Natural killer cell treated with Interleukin-12 subunit alpha and Interleukin-12 subunit beta and Interleukin-15 and Interleukin-18, amount 100 ng/mL, for 72 hours (primary cell): ENCODE measurements at regions not wholly inside any gene's neighbourhood (a gene's known extent, or its start where the extent isn't known, plus 50 kb on each side); places are given as distances from the start of the nearest gene placed in this dataset.

ENCODE experiments used
- ATAC-seq, 2 donors: fragments of 150-1000 bp; cut with Tn5 transposase in 1 of 2; sonication (Bioruptor Pico), chemical (Tn5 transposase) in 1 of 2; 2 replicates each; pipeline ENCODE4 v1.10.0; 2021
- DNase-seq: peaks from one replicate; pipeline ENCODE4 v3.0.0; 2022; ENCODE audit warnings: low spot score
- H3K27ac Mint-ChIP-seq, 2 donors: 1 replicate in 1 of 2; 2 replicates in 1 of 2; pipeline ENCODE4 v1.8.0; 2022; ENCODE audit warnings: mixed read lengths in 2 of 2, mild to moderate bottlenecking in 1 of 2, moderate library complexity in 1 of 2
- H3K27me3 Mint-ChIP-seq, 2 donors: 1 replicate in 1 of 2; 2 replicates in 1 of 2; pipeline ENCODE4 v1.8.0; 2022; ENCODE audit warnings: mixed read lengths in 2 of 2
- H3K36me3 Mint-ChIP-seq: one replicate; pipeline ENCODE4 v1.8.0; 2022; ENCODE audit warnings: mixed read lengths
- H3K4me1 Mint-ChIP-seq, 2 donors: 1 replicate in 1 of 2; 2 replicates in 1 of 2; pipeline ENCODE4 v1.8.0; 2022; ENCODE audit warnings: low read depth in 2 of 2, mixed read lengths in 2 of 2, mild to moderate bottlenecking in 1 of 2
- H3K4me3 Mint-ChIP-seq: one replicate; pipeline ENCODE4 v1.8.0; 2022; ENCODE audit warnings: mixed read lengths
- H3K9me3 Mint-ChIP-seq: 2 replicates; pipeline ENCODE4 v1.8.0; 2022; ENCODE audit warnings: mixed read lengths

DNA sequence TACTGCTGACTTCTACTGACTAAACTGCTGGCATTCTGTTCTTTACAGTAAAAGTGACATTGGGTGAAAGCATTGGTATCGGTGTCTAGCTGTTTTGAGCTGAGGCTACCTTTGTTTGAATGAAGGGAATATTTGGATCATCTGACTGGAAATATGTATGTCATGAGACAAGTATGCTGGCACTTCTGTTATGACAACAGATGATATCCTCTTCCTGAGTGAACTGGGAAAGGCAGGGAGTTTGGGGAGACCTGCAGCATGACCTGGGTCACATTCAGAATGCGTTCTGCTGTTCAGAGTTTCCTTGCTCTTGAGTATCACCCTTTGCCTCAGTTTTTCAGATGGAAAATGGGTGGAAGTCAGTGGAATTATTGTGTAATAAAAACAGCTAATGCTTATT, 81.8 kb downstream of the PLCE1 start:
- Mint-ChIP-seq H3K27me3 (peaks cover 5 to 20% of the 10 kb centered on the region in 2 donors), H3K36me3 (no peaks in the 10 kb centered on the region), H3K4me3 (no peak overlapping the region), H3K9me3 (peaks cover 4% of the 10 kb centered on the region), H3K27ac (no peak overlapping the region), H3K4me1 (no peaks in the 10 kb centered on the region)
- ATAC-seq: no peak
- no peak for DNase-seq

DNA sequence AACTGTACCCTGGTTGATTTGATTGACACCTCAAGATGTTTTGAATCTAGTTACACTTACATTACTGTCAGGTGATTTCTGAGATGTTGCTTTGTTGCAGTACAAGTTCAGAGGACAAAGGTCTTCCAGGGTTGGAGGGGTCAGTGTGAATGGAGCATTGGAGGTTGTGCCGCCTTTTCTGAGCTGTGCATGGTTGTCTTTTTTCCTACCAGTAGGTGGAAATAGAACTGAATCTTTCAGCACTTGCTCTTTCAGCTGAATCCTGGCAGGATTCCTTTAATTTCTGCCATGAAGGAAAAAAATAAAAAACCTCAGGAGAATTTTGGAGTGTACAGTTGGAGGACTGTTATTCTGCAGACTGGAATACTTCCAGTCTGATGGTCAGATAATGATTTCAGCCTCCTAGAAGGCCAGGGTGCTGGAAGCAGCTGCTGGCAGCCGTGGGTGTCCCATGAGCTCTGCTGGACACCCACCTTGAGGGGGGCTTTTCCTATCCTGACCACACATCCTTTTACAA, 82.7 kb downstream of the PLCE1 start:
- Mint-ChIP-seq H3K9me3 (peaks cover 4% of the 10 kb centered on the region), H3K4me1 (no peaks in the 10 kb centered on the region), H3K4me3 (no peak overlapping the region)

GRCh38 chr10:94077042-94077441, 83.3 kb downstream of the PLCE1 start:
- ATAC-seq (no peak), DNase-seq (no peak)
- Mint-ChIP-seq H3K9me3 (peaks cover 4% of the 10 kb centered on the region), H3K27me3 (peaks cover 5 to 14% of the 10 kb centered on the region in 2 donors), H3K4me1 (no peaks in the 10 kb centered on the region), H3K4me3 (no peak overlapping the region), H3K36me3 (no peaks in the 10 kb centered on the region), H3K27ac (no peak overlapping the region)

More for the DNA sequence above, 82.7 kb downstream of the PLCE1 start:
- Mint-ChIP-seq H3K36me3 (no peaks in the 10 kb centered on the region), H3K27ac (no peak overlapping the region), H3K27me3 (peaks cover 5 to 20% of the 10 kb centered on the region in 2 donors)
- ATAC-seq (no peak), DNase-seq (no peak)

DNA sequence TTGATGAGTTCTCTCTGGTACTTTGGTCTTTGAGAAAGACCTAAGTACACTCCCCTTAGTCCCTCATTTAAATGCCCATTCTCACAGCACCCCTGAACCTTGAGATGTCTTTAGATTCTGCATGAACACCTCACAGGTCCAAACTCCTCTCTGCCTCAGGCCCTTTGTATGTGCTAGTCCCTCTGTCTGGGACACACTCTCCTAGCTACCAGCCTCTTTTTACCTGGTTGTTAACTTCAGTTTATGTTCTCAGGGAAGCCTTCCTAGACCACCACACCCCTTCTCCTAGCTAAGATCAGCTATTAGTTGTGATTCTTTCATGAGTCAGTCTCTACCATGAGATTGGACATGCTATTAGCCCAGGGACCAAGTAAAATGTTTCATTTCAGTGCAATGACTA, 86.4 kb downstream of the PLCE1 start:
- ATAC-seq (no peak), DNase-seq (no peak)
- H3K27me3 Mint-ChIP-seq: peaks cover 3 to 6% of the 10 kb centered on the region in 2 donors
- H3K4me3 Mint-ChIP-seq: no peak overlapping the region
- H3K27ac Mint-ChIP-seq: no peak overlapping the region
- no peaks in the 10 kb centered on the region for H3K4me1 Mint-ChIP-seq
- H3K9me3 Mint-ChIP-seq: peaks cover 1% of the 10 kb centered on the region
- H3K36me3 Mint-ChIP-seq: no peaks in the 10 kb centered on the region

DNA sequence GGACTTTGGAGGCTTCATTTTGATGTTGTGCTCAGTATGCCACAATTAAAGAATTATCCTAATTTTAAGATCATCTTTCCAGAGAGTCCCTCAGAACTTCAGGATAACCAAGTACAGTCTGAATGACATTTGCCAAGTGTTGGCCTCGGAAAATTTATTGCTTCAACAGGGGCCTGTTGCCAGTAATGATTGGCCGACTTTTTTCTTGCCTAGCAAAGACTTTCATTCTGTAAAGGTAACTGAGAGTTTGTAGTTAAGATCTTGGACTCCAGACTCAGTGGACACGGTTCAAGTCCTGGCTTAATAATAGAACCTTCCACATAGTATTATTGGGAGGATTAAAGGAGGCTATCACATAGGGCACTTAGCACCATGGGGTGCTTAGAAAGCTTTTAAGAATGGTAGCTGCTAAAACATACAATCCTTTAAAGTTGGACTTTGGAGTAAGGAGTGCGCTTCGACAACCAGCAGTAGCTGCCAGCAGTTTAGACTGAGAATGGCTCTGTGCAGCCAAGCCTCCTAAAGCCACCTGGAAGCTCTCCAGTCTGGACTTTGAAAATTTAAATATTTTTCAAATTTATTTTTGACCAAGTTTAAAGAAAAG, 90.0 kb downstream of the PLCE1 start:
- ATAC-seq: no peak

DNA sequence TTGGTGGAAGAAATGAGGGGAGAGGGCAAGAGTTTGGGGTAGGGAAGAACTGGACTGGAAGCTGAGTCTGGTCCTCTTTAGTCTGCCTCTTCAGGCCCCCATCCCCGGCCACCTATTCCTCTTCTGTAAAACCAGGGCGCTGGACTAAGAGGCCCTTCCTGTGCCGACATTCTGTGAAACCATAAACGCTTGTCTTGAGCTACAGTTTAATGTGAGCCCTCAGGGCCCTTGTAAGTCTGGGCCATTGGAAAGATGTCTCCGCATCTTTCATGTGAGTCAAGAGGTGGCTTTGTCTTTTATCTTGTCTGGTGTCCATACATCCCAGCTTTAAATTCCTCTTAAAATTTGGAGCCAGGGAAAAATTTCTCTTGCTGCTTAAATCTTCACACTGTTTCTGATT, 90.6 kb downstream of the PLCE1 start:
- no peak for ATAC-seq
- Mint-ChIP-seq H3K36me3 (no peaks in the 10 kb centered on the region), H3K27me3 (peaks cover 3 to 6% of the 10 kb centered on the region in 2 donors), H3K9me3 (no peaks in the 10 kb centered on the region), H3K27ac (no peak overlapping the region), H3K4me3 (no peak overlapping the region), H3K4me1 (no peaks in the 10 kb centered on the region)
- DNase-seq: no peak

More for the DNA sequence above, 90.0 kb downstream of the PLCE1 start:
- no peak overlapping the region for H3K4me3 Mint-ChIP-seq
- peaks cover 3 to 6% of the 10 kb centered on the region in 2 donors for H3K27me3 Mint-ChIP-seq
- no peaks in the 10 kb centered on the region for H3K36me3 Mint-ChIP-seq
- no peaks in the 10 kb centered on the region for H3K4me1 Mint-ChIP-seq
- H3K27ac Mint-ChIP-seq: no peak overlapping the region
- no peaks in the 10 kb centered on the region for H3K9me3 Mint-ChIP-seq
- no peak for DNase-seq

- no peak overlapping the region for H3K4me3 Mint-ChIP-seq
- peaks cover 0 to 4% of the 10 kb centered on the region in 2 donors for H3K27me3 Mint-ChIP-seq
- ATAC-seq (no peak), DNase-seq (no peak)
- no peaks in the 10 kb centered on the region for H3K36me3 Mint-ChIP-seq
- no peaks in the 10 kb centered on the region for H3K4me1 Mint-ChIP-seq
- no peaks in the 10 kb centered on the region for H3K9me3 Mint-ChIP-seq
- no peak overlapping the region for H3K27ac Mint-ChIP-seq
Measured at GRCh38 chr10:94085288-94085687, 91.6 kb downstream of the PLCE1 start.

- Mint-ChIP-seq H3K27me3 (peaks cover 0 to 7% of the 10 kb centered on the region in 2 donors), H3K4me3 (no peak overlapping the region), H3K27ac (no peak overlapping the region), H3K36me3 (no peaks in the 10 kb centered on the region), H3K9me3 (no peaks in the 10 kb centered on the region), H3K4me1 (no peaks in the 10 kb centered on the region)
- DNase-seq (no peak), ATAC-seq (no peak)
Measured at GRCh38 chr10:94085766-94086437, 92.2 kb downstream of the PLCE1 start.

DNA sequence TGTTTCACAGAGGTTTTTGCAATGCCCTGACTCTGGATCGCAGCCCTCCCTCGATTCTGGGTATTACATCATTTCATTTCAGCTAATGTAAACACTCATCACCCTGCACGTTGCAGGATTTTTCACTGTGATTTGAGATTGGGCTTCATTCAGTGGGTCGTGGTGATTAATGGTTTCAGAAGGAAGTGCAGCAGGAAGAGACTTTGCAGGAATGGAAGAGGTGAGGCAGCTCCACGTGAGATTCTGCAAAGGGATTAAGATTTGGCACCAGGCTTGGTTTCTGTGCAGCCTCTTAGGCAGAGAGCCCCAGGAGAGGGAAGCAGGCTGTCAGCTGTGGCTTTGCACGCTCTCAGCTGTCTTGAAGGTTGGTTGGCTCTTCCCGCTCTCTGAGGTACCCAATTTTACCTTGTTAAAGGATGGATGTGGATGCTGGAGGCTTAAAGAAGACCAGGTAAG, 95.2 kb downstream of the PLCE1 start:
- no peaks in the 10 kb centered on the region for H3K36me3 Mint-ChIP-seq
- peaks cover 4 to 7% of the 10 kb centered on the region in 2 donors for H3K27me3 Mint-ChIP-seq
- no peak for DNase-seq
- no peaks in the 10 kb centered on the region for H3K9me3 Mint-ChIP-seq
- no peaks in the 10 kb centered on the region for H3K4me1 Mint-ChIP-seq
- ATAC-seq: no peak
- H3K27ac Mint-ChIP-seq: no peak overlapping the region
- H3K4me3 Mint-ChIP-seq: no peak overlapping the region

DNA sequence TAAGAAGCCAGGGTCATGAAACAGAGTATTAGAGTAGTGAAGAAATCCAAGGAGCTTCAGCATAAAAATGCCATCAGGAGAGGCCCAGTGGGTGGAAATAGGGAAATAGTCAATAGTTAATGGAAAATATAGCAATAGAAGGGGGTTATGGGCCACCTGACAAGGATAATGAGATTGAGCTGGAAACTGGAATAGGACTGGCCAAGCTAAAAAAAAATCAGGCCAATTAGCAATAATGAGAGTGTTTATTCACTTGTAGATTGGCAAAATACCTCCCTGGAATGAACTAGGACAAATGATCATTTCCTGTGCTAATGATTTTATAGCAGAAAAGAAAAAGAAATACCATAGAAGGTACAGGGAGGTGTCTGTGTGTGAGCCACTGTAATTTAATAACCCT, 97.9 kb downstream of the PLCE1 start:
- no peak overlapping the region for H3K27ac Mint-ChIP-seq
- H3K27me3 Mint-ChIP-seq: peaks cover 4 to 7% of the 10 kb centered on the region in 2 donors
- no peaks in the 10 kb centered on the region for H3K4me1 Mint-ChIP-seq
- ATAC-seq: no peak
- H3K4me3 Mint-ChIP-seq: no peak overlapping the region
- no peaks in the 10 kb centered on the region for H3K9me3 Mint-ChIP-seq
- H3K36me3 Mint-ChIP-seq: no peaks in the 10 kb centered on the region
- DNase-seq: no peak

- no peak overlapping the region for H3K27ac Mint-ChIP-seq
- H3K4me3 Mint-ChIP-seq: no peak overlapping the region
- ATAC-seq (no peak), DNase-seq (no peak)
- no peaks in the 10 kb centered on the region for H3K4me1 Mint-ChIP-seq
- H3K9me3 Mint-ChIP-seq: no peaks in the 10 kb centered on the region
- H3K36me3 Mint-ChIP-seq: no peaks in the 10 kb centered on the region
- peaks cover 4 to 7% of the 10 kb centered on the region in 2 donors for H3K27me3 Mint-ChIP-seq
Measured at GRCh38 chr10:94092848-94093247, 99.1 kb downstream of the PLCE1 start.

- no peaks in the 10 kb centered on the region for H3K4me1 Mint-ChIP-seq
- H3K4me3 Mint-ChIP-seq: no peak overlapping the region
- no peak overlapping the region for H3K27ac Mint-ChIP-seq
- H3K27me3 Mint-ChIP-seq: peaks cover 4 to 8% of the 10 kb centered on the region in 2 donors
- no peaks in the 10 kb centered on the region for H3K36me3 Mint-ChIP-seq
- no peaks in the 10 kb centered on the region for H3K9me3 Mint-ChIP-seq
- ATAC-seq (no peak), DNase-seq (no peak)
Measured at GRCh38 chr10:94093286-94093905, 99.7 kb downstream of the PLCE1 start.

DNA sequence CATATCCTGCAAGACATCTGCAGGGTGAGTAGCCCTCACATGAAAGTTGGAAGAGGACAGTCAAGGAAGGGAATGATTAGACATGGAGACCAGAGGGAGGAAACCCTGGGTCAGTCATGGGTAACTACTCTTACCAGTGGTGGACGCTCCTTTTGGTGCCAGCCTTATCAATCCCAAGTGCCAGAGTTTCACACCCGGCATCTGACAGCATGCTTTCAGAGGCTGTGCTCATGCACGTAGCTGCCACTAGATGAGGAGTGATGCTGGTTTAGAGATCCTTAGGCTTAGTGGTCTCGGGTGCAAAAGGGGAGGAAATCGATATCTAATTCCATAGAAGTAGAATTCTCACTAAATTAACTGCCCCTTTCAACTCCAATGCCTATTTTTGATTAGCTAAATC, 100.8 kb downstream of the PLCE1 start:
- ATAC-seq: peak in 1 of 2 donors; percentile 6
- no peak for DNase-seq
- H3K27me3 Mint-ChIP-seq: peaks cover 9 to 16% of the 10 kb centered on the region in 2 donors
- no peaks in the 10 kb centered on the region for H3K4me1 Mint-ChIP-seq
- no peak overlapping the region for H3K4me3 Mint-ChIP-seq
- H3K27ac Mint-ChIP-seq: no peak overlapping the region
- no peaks in the 10 kb centered on the region for H3K9me3 Mint-ChIP-seq
- no peaks in the 10 kb centered on the region for H3K36me3 Mint-ChIP-seq

DNA sequence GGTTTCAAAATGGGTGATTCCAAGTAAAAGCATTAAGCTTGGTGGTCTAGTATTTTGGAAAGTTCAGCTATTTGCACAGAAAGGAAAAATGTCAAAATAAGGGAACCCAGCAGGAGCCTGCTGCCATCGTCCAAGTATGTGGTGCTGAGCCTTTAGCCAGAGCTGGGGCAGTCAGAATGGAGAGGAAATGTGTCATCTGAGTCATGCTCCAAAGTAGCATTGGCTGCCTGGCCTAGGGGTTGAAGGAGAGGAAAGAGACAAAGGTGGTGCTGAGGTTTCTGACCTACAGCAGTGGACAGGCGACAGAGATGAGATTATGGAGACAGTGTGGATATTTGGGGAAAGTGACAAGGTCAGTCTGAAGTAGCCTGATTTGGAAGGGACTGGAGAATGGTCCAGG, 103.9 kb downstream of the PLCE1 start:
- no peak overlapping the region for H3K27ac Mint-ChIP-seq
- DNase-seq: no peak
- no peak for ATAC-seq
- H3K4me3 Mint-ChIP-seq: no peak overlapping the region
- H3K27me3 Mint-ChIP-seq: peaks cover 12 to 21% of the 10 kb centered on the region in 2 donors
- H3K4me1 Mint-ChIP-seq: no peaks in the 10 kb centered on the region
- H3K36me3 Mint-ChIP-seq: no peaks in the 10 kb centered on the region
- H3K9me3 Mint-ChIP-seq: no peaks in the 10 kb centered on the region
